ENCODE measurements at regions not wholly inside any gene's neighbourhood (a gene's known extent, or its start where the extent isn't known, plus 50 kb on each side); places are given as distances from the start of the nearest gene placed in this dataset.
"Not testable (repeated sequence)": the region's sequence is repeated elsewhere in the genome, so short reads cannot be mapped to it uniquely, and the experiment has no call there.

DNA sequence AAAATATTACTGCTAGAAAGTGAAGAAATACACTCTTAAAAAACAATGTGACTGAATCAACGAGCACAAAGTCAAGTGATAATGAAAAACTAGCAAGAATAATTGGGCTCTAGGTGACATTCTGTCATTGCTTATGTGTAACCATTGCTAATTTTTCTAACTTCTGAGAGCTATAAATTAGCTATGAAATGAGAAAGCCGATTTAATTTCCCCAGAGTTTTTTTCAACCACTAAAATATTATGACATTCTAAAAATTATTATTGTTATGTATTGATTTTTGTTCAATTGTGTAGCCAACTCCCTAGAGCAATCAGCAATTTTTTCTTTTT, 458.6 kb upstream of the ATXN8OS start:
- no peak for DNase-seq

- DNase-seq, result no peak
Observed at GRCh38 chr13:69648340-69649062, 459.1 kb upstream of the ATXN8OS start.

GRCh38 chr13:69644447-69644846, 463.2 kb upstream of the ATXN8OS start:
- no peak for DNase-seq

DNA sequence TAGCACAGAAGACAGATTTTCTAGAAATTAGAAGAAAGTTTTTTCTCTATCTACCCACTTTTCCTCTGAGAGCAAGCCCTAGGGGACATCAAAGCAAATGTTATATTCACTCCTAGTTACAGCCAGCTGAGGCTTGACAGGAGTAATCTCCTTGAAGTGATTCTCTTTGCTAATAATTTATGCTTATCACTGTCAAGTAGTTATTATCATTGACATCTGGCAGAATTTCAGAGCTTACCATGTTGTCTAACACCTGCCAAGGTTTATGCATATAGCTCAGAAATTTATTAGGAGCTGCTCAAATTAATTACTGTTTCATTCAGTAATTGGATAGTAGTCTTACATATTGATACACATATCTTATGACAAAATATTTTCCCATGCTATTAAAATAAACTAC, 465.9 kb upstream of the ATXN8OS start:
- DNase-seq, result no peak

DNA sequence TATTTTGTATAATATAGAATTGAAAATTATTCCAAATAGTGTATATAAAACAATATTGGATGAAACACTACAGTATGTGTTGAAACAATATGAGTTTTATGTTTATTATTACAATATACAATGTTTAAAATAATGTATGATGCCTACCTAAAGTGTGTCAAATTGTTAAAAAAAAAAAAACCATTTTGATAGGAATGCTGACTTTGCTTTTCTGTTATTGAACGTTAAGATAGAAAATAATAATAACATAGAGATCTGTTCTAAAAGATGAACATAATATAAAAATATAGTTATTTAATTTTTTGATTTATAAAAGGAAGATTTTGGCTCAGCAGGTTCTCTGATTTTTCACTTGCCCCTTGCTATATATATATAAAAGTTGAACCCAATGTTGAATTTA, 474.6 kb upstream of the ATXN8OS start:
- no peak for DNase-seq

DNA sequence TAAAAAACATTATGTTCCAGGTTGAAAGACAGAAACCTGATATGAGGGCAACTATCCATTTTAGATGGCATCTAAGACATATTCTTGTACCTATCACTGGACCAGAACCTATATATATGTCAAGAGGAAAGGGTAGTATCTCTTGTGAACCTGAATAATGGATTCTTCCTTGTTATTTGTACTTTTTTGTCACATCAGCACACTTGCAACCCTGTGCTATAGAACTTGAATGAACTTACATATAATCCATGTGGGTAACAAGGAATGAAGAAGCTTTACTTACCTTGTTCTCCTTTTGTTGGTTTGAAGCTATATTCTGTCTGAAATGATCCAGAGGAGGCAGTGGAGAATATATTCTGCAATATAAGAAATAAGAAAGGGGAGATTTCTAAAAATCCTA, 483.7 kb upstream of the ATXN8OS start:
- no peak for DNase-seq

GRCh38 chr13:69619651-69620050, 488.0 kb upstream of the ATXN8OS start:
- no peak for DNase-seq

GRCh38 chr13:69618838-69619237, 488.8 kb upstream of the ATXN8OS start:
- DNase-seq, result no peak

- DNase-seq, result no peak
Observed at GRCh38 chr13:69618393-69618792, 489.2 kb upstream of the ATXN8OS start.

DNA sequence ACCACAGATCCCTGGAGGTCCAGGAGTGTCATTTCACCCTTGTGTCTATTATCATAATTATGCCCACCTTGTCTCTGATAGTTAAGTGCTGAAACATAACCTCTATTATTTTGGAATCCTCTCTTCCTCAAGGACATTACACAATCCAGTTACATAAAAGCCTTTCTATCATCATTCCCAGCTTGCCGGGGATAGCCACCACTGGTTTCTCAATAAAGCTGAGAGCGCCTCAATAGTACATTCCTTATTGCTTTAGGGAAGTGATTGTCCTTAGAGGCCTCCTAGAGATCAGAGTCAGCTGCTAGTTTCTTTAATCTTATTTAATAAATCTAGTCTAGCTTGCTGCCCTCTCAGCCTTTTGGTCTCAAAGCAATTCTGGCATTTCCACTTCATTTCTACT, 490.0 kb upstream of the ATXN8OS start:
- DNase-seq, result no peak

GRCh38 chr13:69616396-69616795, 491.2 kb upstream of the ATXN8OS start:
- DNase-seq, result no peak

DNA sequence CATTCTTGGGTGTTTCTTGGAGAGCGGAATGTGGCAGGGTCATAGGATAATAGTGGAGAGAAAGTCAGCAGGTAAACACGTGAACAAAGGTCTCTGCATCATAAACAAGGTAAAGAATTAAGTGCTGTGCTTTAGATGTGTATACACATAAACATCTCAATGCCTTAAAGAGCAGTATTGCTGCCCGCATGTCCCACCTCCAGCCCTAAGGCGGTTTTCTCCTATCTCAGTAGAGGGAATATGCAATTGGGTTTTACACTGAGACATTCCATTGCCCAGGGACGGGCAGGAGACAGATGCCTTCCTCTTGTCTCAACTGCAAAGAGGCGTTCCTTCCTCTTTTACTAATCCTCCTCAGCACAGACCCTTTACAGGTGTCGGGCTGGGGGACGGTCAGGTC, 492.6 kb upstream of the ATXN8OS start:
- DNase-seq, result not testable (repeated sequence)

DNA sequence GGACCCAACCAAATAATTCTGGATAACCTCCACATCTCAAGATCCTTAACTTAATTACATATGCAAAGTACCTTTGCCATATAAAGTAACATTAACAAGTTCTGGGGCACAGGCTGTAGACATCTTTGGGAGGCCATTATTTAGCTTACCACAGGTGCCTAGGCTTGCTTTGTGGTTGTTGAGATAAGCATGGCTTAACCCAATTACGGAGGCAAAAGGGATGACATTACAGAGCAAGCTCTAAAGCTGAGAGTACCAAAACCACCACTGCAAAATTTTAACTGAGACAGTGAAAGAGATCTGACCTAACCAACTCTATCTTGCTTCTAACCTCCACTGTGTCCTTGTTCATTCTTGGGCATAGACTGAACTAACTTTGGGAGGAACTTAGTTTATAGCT, 502.9 kb upstream of the ATXN8OS start:
- no peak for DNase-seq

DNA sequence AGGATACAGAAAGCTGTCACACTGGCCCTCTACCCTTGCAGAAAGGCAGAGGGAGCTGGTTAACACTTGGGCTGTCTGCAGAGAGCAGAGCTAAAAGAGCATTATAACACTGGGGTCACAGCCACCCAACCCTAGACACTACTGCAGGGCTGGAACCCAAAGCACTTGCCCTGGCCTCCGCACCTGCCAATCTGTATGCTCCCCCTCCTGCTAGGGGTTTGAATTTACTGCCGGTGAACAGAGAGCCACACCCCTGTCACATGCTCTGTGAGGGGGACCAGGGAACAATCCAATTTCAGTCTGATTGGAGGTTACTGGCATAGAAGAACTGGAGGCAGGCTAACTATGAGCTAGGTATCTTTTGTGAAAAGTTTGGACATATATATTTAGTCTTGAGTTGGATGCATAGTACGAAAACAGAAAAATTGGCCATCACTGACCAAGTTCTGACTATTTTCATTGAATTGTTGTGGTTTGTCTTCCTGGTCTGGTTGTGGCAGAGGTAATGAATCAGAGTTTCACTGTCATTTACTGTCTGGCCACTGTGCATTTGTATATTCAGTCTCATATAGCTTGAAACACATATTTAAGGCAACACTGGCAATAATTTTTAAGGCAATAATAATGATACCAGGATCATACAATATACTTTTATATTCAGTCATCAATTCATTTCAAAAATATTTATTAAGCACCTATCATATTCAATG, 504.3 kb upstream of the ATXN8OS start:
- DNase-seq, result no peak

- DNase-seq, result no peak
Observed at GRCh38 chr13:69601661-69602060, 506.0 kb upstream of the ATXN8OS start.

DNA sequence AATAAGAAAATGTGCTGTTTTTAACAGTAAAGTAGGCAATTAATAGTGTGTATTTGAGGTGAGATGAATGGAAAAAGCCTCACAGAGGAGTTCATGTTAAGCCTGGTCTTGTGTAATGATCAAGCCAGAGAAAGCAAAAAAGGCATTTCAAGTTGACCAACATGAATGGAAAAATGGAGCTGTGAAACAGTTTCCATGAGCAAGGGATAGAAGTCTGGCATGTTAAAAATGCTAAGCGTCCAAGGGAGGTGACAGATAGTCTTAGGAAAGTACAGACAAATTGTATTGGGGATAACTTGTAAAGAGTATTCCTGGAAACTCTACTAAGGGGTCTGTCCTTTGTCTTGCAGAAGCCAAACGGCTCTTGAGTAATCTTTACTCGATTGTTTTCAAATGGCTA, 506.8 kb upstream of the ATXN8OS start:
- no peak for DNase-seq

- DNase-seq, result no peak
Observed at GRCh38 chr13:69597088-69597487, 510.5 kb upstream of the ATXN8OS start.

DNA sequence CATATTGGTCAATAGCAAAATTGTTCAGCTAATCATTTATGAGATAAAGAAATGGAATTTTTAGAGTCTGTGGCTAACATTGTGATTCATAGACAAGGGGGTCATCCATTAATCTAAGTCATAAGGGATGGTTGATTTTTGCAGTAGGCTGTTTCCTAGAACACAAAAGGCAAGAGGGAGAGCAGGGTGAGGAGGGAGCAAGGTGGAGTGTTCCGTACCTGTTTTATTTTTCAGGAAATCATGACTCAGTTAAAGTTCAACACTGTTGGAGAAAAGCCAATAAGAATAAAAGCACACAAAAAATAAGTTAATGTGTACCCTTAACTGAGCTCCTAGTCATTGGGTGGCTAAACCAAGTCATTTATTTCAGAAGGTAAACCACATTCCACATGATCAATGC, 512.4 kb upstream of the ATXN8OS start:
- no peak for DNase-seq

GRCh38 chr13:69591437-69591836, 516.2 kb upstream of the ATXN8OS start:
- DNase-seq, result no peak

DNA sequence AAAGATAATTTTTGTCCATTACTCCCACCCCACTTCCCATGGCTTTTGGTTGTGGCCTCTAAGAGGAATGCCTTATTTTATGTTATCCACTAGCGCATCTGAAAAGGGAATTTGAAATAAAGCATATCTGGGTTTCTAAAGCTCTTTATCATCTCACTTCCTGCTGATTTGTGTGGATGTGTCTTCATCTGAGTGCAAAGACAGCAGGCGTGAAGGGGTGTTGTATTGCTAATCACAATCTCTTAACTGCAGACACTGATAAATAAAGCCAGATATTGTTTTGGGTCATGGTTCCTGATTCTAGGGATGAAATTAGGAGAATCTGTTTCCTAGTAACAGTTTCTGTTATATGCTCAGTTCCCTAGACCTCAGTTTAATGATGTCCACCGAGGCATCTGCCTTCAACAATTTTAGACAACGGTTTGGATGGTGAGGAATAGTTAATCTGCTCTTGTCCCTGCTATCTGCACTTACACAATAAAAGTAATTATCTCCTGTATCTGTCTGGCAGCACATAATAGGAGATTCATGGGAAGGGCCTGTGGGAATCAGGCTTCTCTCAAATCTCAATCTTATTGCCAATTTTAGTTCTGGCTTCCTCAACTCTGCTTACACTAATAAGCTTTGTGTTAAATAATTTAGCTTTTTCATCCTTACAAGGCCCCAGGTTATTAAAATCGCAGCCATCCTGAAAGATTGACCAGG, 517.9 kb upstream of the ATXN8OS start:
- DNase-seq, result no peak

- peak; percentile 5 for DNase-seq
Observed at GRCh38 chr13:69585656-69586055, 522.0 kb upstream of the ATXN8OS start.

- DNase-seq, result no peak
Observed at GRCh38 chr13:69580255-69580654, 527.4 kb upstream of the ATXN8OS start.

GRCh38 chr13:69579351-69579750, 528.3 kb upstream of the ATXN8OS start:
- DNase-seq, result peak; percentile 16

GRCh38 chr13:69571606-69572323, 535.9 kb upstream of the ATXN8OS start:
- DNase-seq, result no peak

Data from hematopoietic multipotent progenitor cell treated with erythropoietin and hydrocortisone succinate and interleukin-3 and kit ligand, for 6 days (in vitro differentiated cells).